GM23338 (cell line): ENCODE measurements at regions not wholly inside any gene's neighbourhood (a gene's known extent, or its start where the extent isn't known, plus 50 kb on each side); places are given as distances from the start of the nearest gene placed in this dataset.

ENCODE experiments used
- ATAC-seq: fragments of 200-7000 bp; cut with Tn5 transposase; 3 replicates; pipeline ENCODE4 v1.9.1; 2020
- DNase-seq: peaks from one replicate; pipeline ENCODE4 v3.0.0-alpha.2; 2015; ENCODE audit warnings: low spot score
- H2AFZ ChIP-seq: fragments of 200-600 bp; sonication (generic); 2 replicates; pipeline ENCODE4 v1.8.0; 2016; ENCODE audit warnings: antibody characterized with exemption, mild to moderate bottlenecking, moderate library complexity
- H3F3A ChIP-seq: fragments of 200-600 bp; sonication (generic); replicated peaks from 2 replicates; pipeline ENCODE4 v1.8.0; 2017; ENCODE audit warnings: antibody characterized with exemption, mixed run types, low read depth
- H3K27ac ChIP-seq: fragments of 200-600 bp; sonication (generic); 2 replicates; pipeline ENCODE4 v1.6.1; 2016; ENCODE audit warnings: low read depth
- H3K27me3 ChIP-seq: fragments of 200-600 bp; sonication (generic); 2 replicates; pipeline ENCODE4 v1.8.0; 2016; ENCODE audit warnings: mild to moderate bottlenecking, mixed run types, moderate library complexity; ENCODE audit not compliant: insufficient read depth
- H3K36me3 ChIP-seq: fragments of 200-600 bp; sonication (generic); 2 replicates; pipeline ENCODE4 v1.8.0; 2016; ENCODE audit warnings: mild to moderate bottlenecking; ENCODE audit not compliant: insufficient read depth
- H3K4me1 ChIP-seq: fragments of 200-600 bp; sonication (generic); 2 replicates; pipeline ENCODE4 v1.8.0; 2016; ENCODE audit warnings: mild to moderate bottlenecking, moderate library complexity; ENCODE audit not compliant: insufficient read depth
- H3K4me2 ChIP-seq: fragments of 200-600 bp; sonication (generic); 2 replicates; pipeline ENCODE4 v1.7.1; 2017; ENCODE audit warnings: mixed run types
- H3K4me3 ChIP-seq: fragments of 200-600 bp; sonication (generic); 2 replicates; pipeline ENCODE4 v1.6.1; 2016; ENCODE audit warnings: mixed run types
- H3K79me2 ChIP-seq: fragments of 200-600 bp; sonication (generic); replicated peaks from 2 replicates; pipeline ENCODE4 v1.8.0; 2017; ENCODE audit warnings: mild to moderate bottlenecking; ENCODE audit not compliant: insufficient read depth
- H3K9me2 ChIP-seq: fragments of 200-600 bp; sonication (generic); 2 replicates; pipeline ENCODE4 v1.8.0; 2017; ENCODE audit not compliant: insufficient read depth
- H4K20me1 ChIP-seq: fragments of 200-600 bp; sonication (generic); replicated peaks from 2 replicates; pipeline ENCODE4 v1.8.0; 2017; ENCODE audit warnings: mild to moderate bottlenecking; ENCODE audit not compliant: insufficient read depth
- H3K27ac Mint-ChIP-seq: 2 replicates; pipeline ENCODE4 v1.8.0; 2020; ENCODE audit warnings: inconsistent platforms, mild to moderate bottlenecking, moderate library complexity, mixed read lengths
- H3K27me3 Mint-ChIP-seq: 3 replicates; pipeline ENCODE4 v1.8.0; 2022; ENCODE audit warnings: low read depth, mild to moderate bottlenecking, moderate library complexity, mixed read lengths, inconsistent platforms; ENCODE audit not compliant: insufficient read depth, poor library complexity
- H3K36me3 Mint-ChIP-seq: 3 replicates; pipeline ENCODE4 v1.8.0; 2021; ENCODE audit warnings: low read depth, mild to moderate bottlenecking, inconsistent platforms, moderate library complexity, mixed read lengths
- H3K4me1 Mint-ChIP-seq: 3 replicates; pipeline ENCODE4 v1.8.0; 2020; ENCODE audit warnings: mild to moderate bottlenecking, inconsistent platforms, mixed read lengths
- H3K4me3 Mint-ChIP-seq: 3 replicates; pipeline ENCODE4 v1.8.0; 2021; ENCODE audit warnings: moderate library complexity, mild to moderate bottlenecking, inconsistent platforms, mixed read lengths
- H3K9me3 Mint-ChIP-seq: 3 replicates; pipeline ENCODE4 v1.8.0; 2020; ENCODE audit warnings: moderate library complexity, mild to moderate bottlenecking, inconsistent platforms, mixed read lengths
- CREB1 ChIP-seq: fragments of 250-450 bp; sonication (Bioruptor Pico); IDR thresholded peaks from 2 replicates; pipeline ENCODE4 v1.5.0; 2020; ENCODE audit warnings: low read depth, mild to moderate bottlenecking, moderate library complexity
- EZH2 ChIP-seq: fragments of 200-600 bp; sonication (generic); IDR thresholded peaks from one replicate; pipeline ENCODE4 v1.8.0; 2017; ENCODE audit warnings: antibody characterized with exemption, mild to moderate bottlenecking, low read depth; ENCODE audit not compliant: unreplicated experiment
- EZH2phosphoT487 ChIP-seq: fragments of 200-600 bp; sonication (generic); IDR thresholded peaks from one replicate; pipeline ENCODE4 v1.8.1; 2018; ENCODE audit warnings: antibody characterized with exemption; ENCODE audit not compliant: unreplicated experiment
- NANOG ChIP-seq: IDR thresholded peaks from 2 replicates; pipeline ENCODE4 v1.6.1; 2016; ENCODE audit warnings: antibody characterized with exemption, borderline replicate concordance
- POLR2AphosphoS5 ChIP-seq: IDR thresholded peaks from 2 replicates; pipeline ENCODE4 v1.6.1; 2016; ENCODE audit warnings: antibody characterized with exemption, low read depth
- STAT1 ChIP-seq: IDR thresholded peaks from one replicate; pipeline ENCODE4 v1.6.1; 2016; ENCODE audit warnings: antibody characterized with exemption; ENCODE audit not compliant: unreplicated experiment
- ZNF114 ChIP-seq: fragments of 250-450 bp; sonication (Bioruptor Pico); IDR thresholded peaks from 2 replicates; pipeline ENCODE4 v1.5.0; 2020; ENCODE audit warnings: mild to moderate bottlenecking, moderate library complexity
- ZNF331 ChIP-seq: fragments of 250-450 bp; sonication (Bioruptor Pico); IDR thresholded peaks from 2 replicates; pipeline ENCODE4 v1.5.0; 2020; ENCODE audit warnings: low read depth, mild to moderate bottlenecking, moderate library complexity
- TF ChIP-seq, protein P1 (sequence below), 2 experiments: fragments of 200-600 bp in 1 of 2; sonication (generic) in 1 of 2; conservative IDR thresholded peaks; 2 replicates each; pipeline versions ENCODE4 v1.5.1 to v1.6.1; 2016 to 2017; ENCODE audit warnings: antibody characterized with exemption in 2 of 2, low read depth in 2 of 2, mild to moderate bottlenecking in 2 of 2, moderate library complexity in 1 of 2
- TF ChIP-seq, protein P2 (sequence below): IDR thresholded peaks from 2 replicates; pipeline ENCODE4 v1.6.1; 2016; ENCODE audit warnings: antibody characterized with exemption
- TF ChIP-seq, protein P3 (sequence below): IDR thresholded peaks from one replicate; pipeline ENCODE4 v1.6.1; 2018; ENCODE audit warnings: antibody characterized with exemption; ENCODE audit not compliant: unreplicated experiment
- TF ChIP-seq, protein P4 (sequence below): fragments of 250-450 bp; sonication (Bioruptor Pico); IDR thresholded peaks from 2 replicates; pipeline ENCODE4 v1.5.0; 2020; ENCODE audit warnings: mild to moderate bottlenecking, moderate library complexity

DNA sequence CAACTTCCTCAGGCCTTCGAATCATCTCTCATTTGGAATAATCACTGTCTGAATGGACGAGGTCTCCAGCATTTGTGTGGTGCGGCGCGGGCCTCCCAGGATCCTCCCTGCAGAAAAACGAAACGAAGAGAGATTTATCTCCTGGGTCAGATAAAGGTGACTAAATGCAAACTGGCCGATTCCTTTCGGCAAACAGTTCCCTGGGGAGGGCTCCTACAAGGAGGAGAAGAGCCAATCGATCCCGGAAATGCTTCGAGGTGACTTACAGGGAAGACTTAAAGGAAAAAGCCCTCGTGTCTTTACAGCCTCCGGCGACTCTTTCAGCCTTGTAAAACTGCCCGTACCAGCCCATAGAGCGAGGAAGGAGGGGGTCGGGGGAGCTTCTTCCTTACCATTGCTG is 126.5 kb downstream of the MIAT start:
- H3K9me2 ChIP-seq = no peaks in the 10 kb centered on the region
- ATAC-seq = peak; percentile 67
- peak overlapping the region; percentile 35; the same call in 1 of the 2 replicates for H3K4me2 ChIP-seq
- H3K79me2 ChIP-seq = no peaks in the 10 kb centered on the region
- Mint-ChIP-seq H3K36me3 (peaks cover 16% of the 10 kb centered on the region), H3K4me3 (no peak overlapping the region), H3K27me3 (no peaks in the 10 kb centered on the region), H3K4me1 (peaks cover 28% of the 10 kb centered on the region), H3K9me3 (peaks cover 6% of the 10 kb centered on the region; the same call in 2 of the 3 replicates), H3K27ac (no peak overlapping the region)
- no peak for TF ChIP-seq NANOG
- TF ChIP-seq, protein P1, sequence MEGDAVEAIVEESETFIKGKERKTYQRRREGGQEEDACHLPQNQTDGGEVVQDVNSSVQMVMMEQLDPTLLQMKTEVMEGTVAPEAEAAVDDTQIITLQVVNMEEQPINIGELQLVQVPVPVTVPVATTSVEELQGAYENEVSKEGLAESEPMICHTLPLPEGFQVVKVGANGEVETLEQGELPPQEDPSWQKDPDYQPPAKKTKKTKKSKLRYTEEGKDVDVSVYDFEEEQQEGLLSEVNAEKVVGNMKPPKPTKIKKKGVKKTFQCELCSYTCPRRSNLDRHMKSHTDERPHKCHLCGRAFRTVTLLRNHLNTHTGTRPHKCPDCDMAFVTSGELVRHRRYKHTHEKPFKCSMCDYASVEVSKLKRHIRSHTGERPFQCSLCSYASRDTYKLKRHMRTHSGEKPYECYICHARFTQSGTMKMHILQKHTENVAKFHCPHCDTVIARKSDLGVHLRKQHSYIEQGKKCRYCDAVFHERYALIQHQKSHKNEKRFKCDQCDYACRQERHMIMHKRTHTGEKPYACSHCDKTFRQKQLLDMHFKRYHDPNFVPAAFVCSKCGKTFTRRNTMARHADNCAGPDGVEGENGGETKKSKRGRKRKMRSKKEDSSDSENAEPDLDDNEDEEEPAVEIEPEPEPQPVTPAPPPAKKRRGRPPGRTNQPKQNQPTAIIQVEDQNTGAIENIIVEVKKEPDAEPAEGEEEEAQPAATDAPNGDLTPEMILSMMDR (conservative IDR thresholded peaks at IDR 0.05; ENCODE audit: low read depth in 2 of 2) = no peak
- TF ChIP-seq, protein P2, sequence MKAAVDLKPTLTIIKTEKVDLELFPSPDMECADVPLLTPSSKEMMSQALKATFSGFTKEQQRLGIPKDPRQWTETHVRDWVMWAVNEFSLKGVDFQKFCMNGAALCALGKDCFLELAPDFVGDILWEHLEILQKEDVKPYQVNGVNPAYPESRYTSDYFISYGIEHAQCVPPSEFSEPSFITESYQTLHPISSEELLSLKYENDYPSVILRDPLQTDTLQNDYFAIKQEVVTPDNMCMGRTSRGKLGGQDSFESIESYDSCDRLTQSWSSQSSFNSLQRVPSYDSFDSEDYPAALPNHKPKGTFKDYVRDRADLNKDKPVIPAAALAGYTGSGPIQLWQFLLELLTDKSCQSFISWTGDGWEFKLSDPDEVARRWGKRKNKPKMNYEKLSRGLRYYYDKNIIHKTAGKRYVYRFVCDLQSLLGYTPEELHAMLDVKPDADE = no peak
- TF ChIP-seq, protein P3, sequence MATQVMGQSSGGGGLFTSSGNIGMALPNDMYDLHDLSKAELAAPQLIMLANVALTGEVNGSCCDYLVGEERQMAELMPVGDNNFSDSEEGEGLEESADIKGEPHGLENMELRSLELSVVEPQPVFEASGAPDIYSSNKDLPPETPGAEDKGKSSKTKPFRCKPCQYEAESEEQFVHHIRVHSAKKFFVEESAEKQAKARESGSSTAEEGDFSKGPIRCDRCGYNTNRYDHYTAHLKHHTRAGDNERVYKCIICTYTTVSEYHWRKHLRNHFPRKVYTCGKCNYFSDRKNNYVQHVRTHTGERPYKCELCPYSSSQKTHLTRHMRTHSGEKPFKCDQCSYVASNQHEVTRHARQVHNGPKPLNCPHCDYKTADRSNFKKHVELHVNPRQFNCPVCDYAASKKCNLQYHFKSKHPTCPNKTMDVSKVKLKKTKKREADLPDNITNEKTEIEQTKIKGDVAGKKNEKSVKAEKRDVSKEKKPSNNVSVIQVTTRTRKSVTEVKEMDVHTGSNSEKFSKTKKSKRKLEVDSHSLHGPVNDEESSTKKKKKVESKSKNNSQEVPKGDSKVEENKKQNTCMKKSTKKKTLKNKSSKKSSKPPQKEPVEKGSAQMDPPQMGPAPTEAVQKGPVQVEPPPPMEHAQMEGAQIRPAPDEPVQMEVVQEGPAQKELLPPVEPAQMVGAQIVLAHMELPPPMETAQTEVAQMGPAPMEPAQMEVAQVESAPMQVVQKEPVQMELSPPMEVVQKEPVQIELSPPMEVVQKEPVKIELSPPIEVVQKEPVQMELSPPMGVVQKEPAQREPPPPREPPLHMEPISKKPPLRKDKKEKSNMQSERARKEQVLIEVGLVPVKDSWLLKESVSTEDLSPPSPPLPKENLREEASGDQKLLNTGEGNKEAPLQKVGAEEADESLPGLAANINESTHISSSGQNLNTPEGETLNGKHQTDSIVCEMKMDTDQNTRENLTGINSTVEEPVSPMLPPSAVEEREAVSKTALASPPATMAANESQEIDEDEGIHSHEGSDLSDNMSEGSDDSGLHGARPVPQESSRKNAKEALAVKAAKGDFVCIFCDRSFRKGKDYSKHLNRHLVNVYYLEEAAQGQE = no peak
- TF ChIP-seq, protein P4, sequence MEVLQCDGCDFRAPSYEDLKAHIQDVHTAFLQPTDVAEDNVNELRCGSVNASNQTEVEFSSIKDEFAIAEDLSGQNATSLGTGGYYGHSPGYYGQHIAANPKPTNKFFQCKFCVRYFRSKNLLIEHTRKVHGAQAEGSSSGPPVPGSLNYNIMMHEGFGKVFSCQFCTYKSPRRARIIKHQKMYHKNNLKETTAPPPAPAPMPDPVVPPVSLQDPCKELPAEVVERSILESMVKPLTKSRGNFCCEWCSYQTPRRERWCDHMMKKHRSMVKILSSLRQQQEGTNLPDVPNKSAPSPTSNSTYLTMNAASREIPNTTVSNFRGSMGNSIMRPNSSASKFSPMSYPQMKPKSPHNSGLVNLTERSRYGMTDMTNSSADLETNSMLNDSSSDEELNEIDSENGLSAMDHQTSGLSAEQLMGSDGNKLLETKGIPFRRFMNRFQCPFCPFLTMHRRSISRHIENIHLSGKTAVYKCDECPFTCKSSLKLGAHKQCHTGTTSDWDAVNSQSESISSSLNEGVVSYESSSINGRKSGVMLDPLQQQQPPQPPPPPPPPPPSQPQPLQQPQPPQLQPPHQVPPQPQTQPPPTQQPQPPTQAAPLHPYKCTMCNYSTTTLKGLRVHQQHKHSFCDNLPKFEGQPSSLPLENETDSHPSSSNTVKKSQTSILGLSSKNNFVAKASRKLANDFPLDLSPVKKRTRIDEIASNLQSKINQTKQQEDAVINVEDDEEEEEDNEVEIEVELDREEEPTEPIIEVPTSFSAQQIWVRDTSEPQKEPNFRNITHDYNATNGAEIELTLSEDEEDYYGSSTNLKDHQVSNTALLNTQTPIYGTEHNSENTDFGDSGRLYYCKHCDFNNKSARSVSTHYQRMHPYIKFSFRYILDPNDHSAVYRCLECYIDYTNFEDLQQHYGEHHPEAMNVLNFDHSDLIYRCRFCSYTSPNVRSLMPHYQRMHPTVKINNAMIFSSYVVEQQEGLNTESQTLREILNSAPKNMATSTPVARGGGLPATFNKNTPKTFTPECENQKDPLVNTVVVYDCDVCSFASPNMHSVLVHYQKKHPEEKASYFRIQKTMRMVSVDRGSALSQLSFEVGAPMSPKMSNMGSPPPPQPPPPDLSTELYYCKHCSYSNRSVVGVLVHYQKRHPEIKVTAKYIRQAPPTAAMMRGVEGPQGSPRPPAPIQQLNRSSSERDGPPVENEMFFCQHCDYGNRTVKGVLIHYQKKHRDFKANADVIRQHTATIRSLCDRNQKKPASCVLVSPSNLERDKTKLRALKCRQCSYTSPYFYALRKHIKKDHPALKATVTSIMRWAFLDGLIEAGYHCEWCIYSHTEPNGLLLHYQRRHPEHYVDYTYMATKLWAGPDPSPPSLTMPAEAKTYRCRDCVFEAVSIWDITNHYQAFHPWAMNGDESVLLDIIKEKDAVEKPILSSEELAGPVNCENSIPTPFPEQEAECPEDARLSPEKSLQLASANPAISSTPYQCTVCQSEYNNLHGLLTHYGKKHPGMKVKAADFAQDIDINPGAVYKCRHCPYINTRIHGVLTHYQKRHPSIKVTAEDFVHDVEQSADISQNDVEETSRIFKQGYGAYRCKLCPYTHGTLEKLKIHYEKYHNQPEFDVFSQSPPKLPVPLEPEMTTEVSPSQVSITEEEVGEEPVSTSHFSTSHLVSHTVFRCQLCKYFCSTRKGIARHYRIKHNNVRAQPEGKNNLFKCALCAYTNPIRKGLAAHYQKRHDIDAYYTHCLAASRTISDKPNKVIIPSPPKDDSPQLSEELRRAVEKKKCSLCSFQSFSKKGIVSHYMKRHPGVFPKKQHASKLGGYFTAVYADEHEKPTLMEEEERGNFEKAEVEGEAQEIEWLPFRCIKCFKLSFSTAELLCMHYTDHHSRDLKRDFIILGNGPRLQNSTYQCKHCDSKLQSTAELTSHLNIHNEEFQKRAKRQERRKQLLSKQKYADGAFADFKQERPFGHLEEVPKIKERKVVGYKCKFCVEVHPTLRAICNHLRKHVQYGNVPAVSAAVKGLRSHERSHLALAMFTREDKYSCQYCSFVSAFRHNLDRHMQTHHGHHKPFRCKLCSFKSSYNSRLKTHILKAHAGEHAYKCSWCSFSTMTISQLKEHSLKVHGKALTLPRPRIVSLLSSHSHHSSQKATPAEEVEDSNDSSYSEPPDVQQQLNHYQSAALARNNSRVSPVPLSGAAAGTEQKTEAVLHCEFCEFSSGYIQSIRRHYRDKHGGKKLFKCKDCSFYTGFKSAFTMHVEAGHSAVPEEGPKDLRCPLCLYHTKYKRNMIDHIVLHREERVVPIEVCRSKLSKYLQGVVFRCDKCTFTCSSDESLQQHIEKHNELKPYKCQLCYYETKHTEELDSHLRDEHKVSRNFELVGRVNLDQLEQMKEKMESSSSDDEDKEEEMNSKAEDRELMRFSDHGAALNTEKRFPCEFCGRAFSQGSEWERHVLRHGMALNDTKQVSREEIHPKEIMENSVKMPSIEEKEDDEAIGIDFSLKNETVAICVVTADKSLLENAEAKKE (CRISPR knock-in tag) = no peak
- no peak for TF ChIP-seq CREB1 (CRISPR knock-in tag)
- TF ChIP-seq EZH2phosphoT487 = no peak
- TF ChIP-seq ZNF331 = no peak
- no peak for TF ChIP-seq ZNF114 (CRISPR knock-in tag)
- no peak for TF ChIP-seq EZH2
- TF ChIP-seq POLR2AphosphoS5 = no peak
- TF ChIP-seq STAT1 = no peak
- H3K4me1 ChIP-seq = peaks cover 22% of the 10 kb centered on the region
- H3K36me3 ChIP-seq = peaks cover 3% of the 10 kb centered on the region; the same call in 1 of the 2 replicates
- peak overlapping the region; percentile 14; the same call in 1 of the 2 replicates for H2AFZ ChIP-seq
- DNase-seq = peak; percentile 54
- peaks cover 9% of the 10 kb centered on the region; the same call in 1 of the 2 replicates for H3F3A ChIP-seq
- H4K20me1 ChIP-seq = no peaks in the 10 kb centered on the region; the same call in 1 of the 2 replicates
- H3K27ac ChIP-seq = no peak overlapping the region
- H3K4me3 ChIP-seq = no peak overlapping the region
- H3K27me3 ChIP-seq = peaks cover 14% of the 10 kb centered on the region; the same call in 1 of the 2 replicates
